Endodermal cell (in vitro differentiated cells): ENCODE measurements at regions not wholly inside any gene's neighbourhood (a gene's known extent, or its start where the extent isn't known, plus 50 kb on each side); places are given as distances from the start of the nearest gene placed in this dataset.

ENCODE experiments used
- DNase-seq: peaks from one replicate; pipeline ENCODE4 v3.0.0-alpha.2; 2017
- H3K27ac ChIP-seq: 2 replicates; pipeline ENCODE4 v1.5.1; 2013; ENCODE audit warnings: mild to moderate bottlenecking, low read depth, low read length, moderate library complexity
- H3K27me3 ChIP-seq: 2 replicates; pipeline ENCODE4 v1.6.1; 2013; ENCODE audit warnings: mild to moderate bottlenecking, low read length, moderate library complexity; ENCODE audit not compliant: insufficient read depth, control insufficient read depth, poor library complexity, severe bottlenecking
- H3K36me3 ChIP-seq: 2 replicates; pipeline ENCODE4 v1.7.0; 2013; ENCODE audit warnings: mild to moderate bottlenecking, low read length, moderate library complexity; ENCODE audit not compliant: control insufficient read depth, insufficient read depth
- H3K4me1 ChIP-seq: one replicate; pipeline ENCODE4 v1.7.0; 2013; ENCODE audit warnings: low read length; ENCODE audit not compliant: control insufficient read depth, insufficient read depth
- H3K4me3 ChIP-seq: 2 replicates; pipeline ENCODE4 v1.5.1; 2013; ENCODE audit warnings: mild to moderate bottlenecking, low read length, moderate library complexity
- H3K9ac ChIP-seq: 2 replicates; pipeline ENCODE4 v1.6.1; 2013; ENCODE audit warnings: mild to moderate bottlenecking, low read length, moderate library complexity; ENCODE audit not compliant: poor library complexity, severe bottlenecking; ENCODE audit errors: extremely low read depth
- H3K9me3 ChIP-seq: 2 replicates; pipeline ENCODE4 v1.6.1; 2013; ENCODE audit warnings: mild to moderate bottlenecking, low read length, moderate library complexity; ENCODE audit not compliant: control insufficient read depth
- H3K27ac Mint-ChIP-seq: 2 replicates; pipeline ENCODE4 v1.8.0; 2020; ENCODE audit warnings: mixed read lengths
- H3K27me3 Mint-ChIP-seq: 2 replicates; pipeline ENCODE4 v1.8.0; 2021; ENCODE audit warnings: mild to moderate bottlenecking, mixed read lengths; ENCODE audit not compliant: insufficient read depth
- H3K36me3 Mint-ChIP-seq: 2 replicates; pipeline ENCODE4 v1.8.0; 2020; ENCODE audit warnings: low read depth, mixed read lengths
- H3K4me1 Mint-ChIP-seq: 2 replicates; pipeline ENCODE4 v1.8.0; 2020; ENCODE audit warnings: mixed read lengths
- H3K4me3 Mint-ChIP-seq: 2 replicates; pipeline ENCODE4 v1.8.0; 2020; ENCODE audit warnings: mild to moderate bottlenecking, moderate library complexity, mixed read lengths
- H3K9me3 Mint-ChIP-seq: 2 replicates; pipeline ENCODE4 v1.8.0; 2020; ENCODE audit warnings: mild to moderate bottlenecking, mixed read lengths
- CTCF ChIP-seq: fragments of 200-600 bp; sonication (generic); conservative IDR thresholded peaks from 2 replicates; pipeline ENCODE4 v1.5.0; 2021; ENCODE audit warnings: antibody characterized with exemption, mild to moderate bottlenecking
- WGBS, 2 experiments: methylation state at CpG; one replicate each; pipeline versions ENCODE4 v1.1.5 to v1.1.7; 2013; ENCODE audit warnings: missing lambda C conversion rate in 2 of 2, mixed read lengths in 1 of 2; ENCODE audit not compliant: insufficient coverage in 1 of 2, insufficient read length in 1 of 2; 5-methylcytosine and 5-hydroxymethylcytosine counted together

- peaks cover 27% of the 10 kb centered on the region for H3K4me1 Mint-ChIP-seq
- no peaks in the 10 kb centered on the region for H3K27me3 ChIP-seq
- 90 to 92% methylated on average over 4 of the region's 4 CpGs for WGBS, 2 experiments
Observed at GRCh38 chr7:50872437-50872836, 89.7 kb upstream of the GRB10 start.

GRCh38 chr7:50869108-50869725, 86.5 kb upstream of the GRB10 start:
- no peaks in the 10 kb centered on the region for H3K9me3 ChIP-seq
- 93 to 95% methylated on average over 3 to 5 of the region's 5 CpGs for WGBS, 2 experiments
- H3K36me3 ChIP-seq, result no peaks in the 10 kb centered on the region
- H3K4me3 ChIP-seq, result no peak overlapping the region
- no peak overlapping the region for H3K27ac ChIP-seq
- Mint-ChIP-seq H3K27me3 (peaks cover 2% of the 10 kb centered on the region), H3K27ac (no peak overlapping the region), H3K4me3 (no peak overlapping the region), H3K36me3 (no peaks in the 10 kb centered on the region), H3K9me3 (peaks cover 13% of the 10 kb centered on the region), H3K4me1 (peaks cover 12% of the 10 kb centered on the region)
- peaks cover 5% of the 10 kb centered on the region for H3K4me1 ChIP-seq
- H3K27me3 ChIP-seq, result no peaks in the 10 kb centered on the region
- H3K9ac ChIP-seq, result no peak overlapping the region
- DNase-seq, result no peak
- no peak for TF ChIP-seq CTCF

More at GRCh38 chr7:50872437-50872836, 89.7 kb upstream of the GRB10 start:
- Histone ChIP-seq H3K4me3 (no peak overlapping the region), H3K27ac (no peak overlapping the region), H3K36me3 (no peaks in the 10 kb centered on the region), H3K9me3 (no peaks in the 10 kb centered on the region), H3K9ac (no peak overlapping the region), H3K4me1 (peaks cover 5% of the 10 kb centered on the region)
- no peak overlapping the region for H3K27ac Mint-ChIP-seq
- H3K36me3 Mint-ChIP-seq, result no peaks in the 10 kb centered on the region
- no peak overlapping the region for H3K4me3 Mint-ChIP-seq
- DNase-seq, result no peak
- peaks cover 2% of the 10 kb centered on the region for H3K27me3 Mint-ChIP-seq
- TF ChIP-seq CTCF, result no peak
- H3K9me3 Mint-ChIP-seq, result peaks cover 24% of the 10 kb centered on the region

- no peak for DNase-seq
- Histone ChIP-seq H3K27me3 (no peaks in the 10 kb centered on the region), H3K9me3 (no peaks in the 10 kb centered on the region), H3K4me1 (peaks cover 5% of the 10 kb centered on the region), H3K27ac (no peak overlapping the region), H3K9ac (no peak overlapping the region), H3K36me3 (no peaks in the 10 kb centered on the region), H3K4me3 (no peak overlapping the region)
- peaks cover 8% of the 10 kb centered on the region for H3K9me3 Mint-ChIP-seq
- 83% methylated on average over 3 of the region's 3 CpGs; no CpG with 5 or more reads in 1 of the 2 experiments for WGBS, 2 experiments
- no peak overlapping the region for H3K27ac Mint-ChIP-seq
- no peak for TF ChIP-seq CTCF
- H3K4me3 Mint-ChIP-seq, result no peak overlapping the region
- H3K36me3 Mint-ChIP-seq, result no peaks in the 10 kb centered on the region
- peaks cover 12% of the 10 kb centered on the region for H3K4me1 Mint-ChIP-seq
- H3K27me3 Mint-ChIP-seq, result no peaks in the 10 kb centered on the region
Observed at GRCh38 chr7:50868426-50869100, 85.9 kb upstream of the GRB10 start.
